ENCODE measurements at regions not wholly inside any gene's neighbourhood (a gene's known extent, or its start where the extent isn't known, plus 50 kb on each side); places are given as distances from the start of the nearest gene placed in this dataset.

DNA sequence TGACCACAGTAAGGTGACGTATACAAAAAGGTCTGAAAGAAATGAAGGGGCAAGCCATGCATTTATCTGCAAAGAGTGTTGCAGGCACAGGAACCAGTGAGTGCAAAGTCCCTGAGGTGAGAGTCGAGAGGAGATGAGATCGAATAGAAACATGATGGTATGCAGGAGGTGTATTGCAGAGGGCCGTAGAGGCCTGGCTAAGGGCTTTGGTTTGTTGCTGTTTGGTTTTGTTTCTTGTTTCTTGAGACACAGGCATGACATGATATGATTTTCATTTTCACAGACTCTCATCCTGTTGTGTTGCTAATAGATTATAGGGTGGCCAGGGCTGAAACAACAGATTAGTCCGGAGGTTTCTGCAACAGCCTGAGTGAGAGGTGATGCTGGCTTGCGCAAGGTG is 80.4 kb downstream of the HSPH1 start:
- no peak for DNase-seq (ENCODE audit: low read depth)

DNA sequence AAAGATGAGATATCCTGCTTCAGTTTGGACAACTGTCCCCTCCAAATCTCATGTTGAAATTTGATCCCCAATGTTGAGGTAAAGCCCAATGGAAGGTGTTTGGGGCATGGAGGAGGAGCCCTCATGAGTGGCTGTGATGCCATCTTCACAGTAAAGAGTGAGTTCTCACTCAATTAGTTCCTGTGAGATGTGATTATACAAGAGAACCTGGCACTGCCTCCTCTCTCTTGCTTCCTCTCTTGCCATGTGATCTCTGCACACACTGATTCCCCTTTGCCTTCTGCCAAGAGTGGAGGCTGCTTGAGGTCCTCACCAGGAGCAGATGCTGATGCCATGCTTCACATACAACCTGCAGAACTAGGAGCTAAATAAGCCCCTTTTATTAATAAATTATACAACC is 86.9 kb downstream of the HSPH1 start:
- no peak for DNase-seq (ENCODE audit: low read depth)

DNA sequence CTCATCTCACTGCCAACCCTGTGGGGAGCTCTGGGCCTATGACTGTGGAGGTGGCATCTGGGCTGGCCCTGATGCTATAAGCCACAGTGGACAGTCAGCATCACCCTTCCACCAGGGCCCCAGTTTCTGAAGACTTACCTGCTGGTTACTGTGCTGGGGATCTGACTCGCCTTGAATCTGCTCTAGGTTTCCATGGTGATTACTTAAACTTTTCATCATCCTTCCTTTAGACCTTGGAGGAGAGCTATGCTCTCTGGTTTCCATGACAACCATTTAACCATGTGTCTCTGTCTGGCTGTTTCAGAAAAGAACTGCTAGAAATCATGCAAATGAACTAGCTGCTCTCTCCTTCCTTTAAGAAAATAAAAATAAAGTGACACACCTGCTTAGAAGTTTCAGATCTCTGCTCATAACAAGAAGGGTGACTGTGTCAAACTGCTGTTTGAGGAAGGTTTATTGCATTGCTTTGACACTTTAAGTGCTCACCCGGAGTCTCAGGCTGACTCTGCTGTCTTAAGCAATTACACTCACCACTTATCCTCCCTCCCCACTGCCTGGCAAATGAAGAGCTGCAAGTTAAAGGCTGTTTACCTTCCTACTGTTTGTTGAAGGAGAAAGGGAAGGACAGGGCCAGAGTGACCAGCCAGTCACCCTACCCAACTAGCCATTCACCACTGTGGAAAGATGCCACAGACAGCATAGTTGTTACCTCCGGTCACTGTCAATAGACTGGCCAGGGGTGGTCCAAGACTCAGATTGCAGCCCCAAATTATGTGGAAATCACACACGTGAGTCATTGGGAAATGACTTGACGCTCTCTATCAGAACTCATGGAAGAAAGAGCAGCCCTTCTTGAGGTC is 87.6 kb downstream of the HSPH1 start:
- DNase-seq (ENCODE audit: low read depth) = no peak

DNA sequence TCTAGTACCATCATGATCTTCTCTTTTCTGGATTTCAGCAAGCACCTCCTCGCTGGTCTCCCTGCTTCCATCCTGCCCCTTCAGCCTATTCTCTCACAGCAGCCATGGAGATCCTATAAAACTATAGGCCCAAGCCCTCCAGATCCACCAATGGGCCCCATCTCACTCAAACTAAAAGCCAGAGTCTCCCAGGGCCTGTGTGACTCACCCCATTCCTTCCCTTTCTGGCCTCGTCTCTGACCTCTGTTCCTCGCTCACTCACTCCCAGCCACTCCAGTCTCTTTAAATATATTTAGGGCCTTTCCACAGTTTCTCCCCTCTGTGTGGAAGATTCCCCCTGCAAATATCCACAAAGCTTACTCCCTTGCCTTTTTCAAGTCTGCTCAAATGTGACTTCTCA is 89.7 kb downstream of the HSPH1 start:
- no peak for DNase-seq (ENCODE audit: low read depth)

DNA sequence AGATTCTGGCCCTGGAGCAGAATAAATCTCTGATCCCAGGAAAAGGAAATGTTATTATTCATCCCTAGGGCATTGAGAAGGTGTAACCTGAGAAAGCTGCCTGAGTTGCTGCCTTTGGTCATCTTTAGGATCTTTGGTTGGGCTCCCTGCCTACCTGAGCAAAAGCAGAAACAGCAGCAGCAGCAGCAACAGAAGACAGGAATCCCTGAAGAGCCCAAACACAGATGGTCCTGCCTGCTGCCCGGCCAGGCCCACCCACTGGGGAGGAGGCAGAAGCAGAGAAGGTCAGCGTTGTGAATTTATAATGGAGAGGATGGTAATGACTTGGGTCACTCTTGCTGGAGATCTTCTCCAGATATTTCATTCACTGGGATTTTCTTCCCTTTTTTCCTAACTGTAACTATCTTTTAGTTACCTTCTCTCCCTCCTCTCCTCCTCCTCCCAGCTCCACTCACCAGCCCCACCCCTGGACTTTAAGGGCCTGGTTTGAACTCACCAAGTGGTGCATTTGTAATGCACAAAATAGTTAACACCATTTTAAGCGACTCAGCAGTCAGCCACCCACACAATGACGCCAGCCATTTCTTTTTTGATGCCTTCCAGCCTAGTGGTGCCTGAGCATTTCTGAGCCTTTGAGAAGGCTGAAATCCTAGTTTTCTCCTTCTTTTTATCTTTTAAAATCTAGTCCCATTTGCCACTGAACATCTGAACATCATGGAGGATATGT is 91.7 kb downstream of the HSPH1 start:
- no peak for DNase-seq (ENCODE audit: low read depth)

DNA sequence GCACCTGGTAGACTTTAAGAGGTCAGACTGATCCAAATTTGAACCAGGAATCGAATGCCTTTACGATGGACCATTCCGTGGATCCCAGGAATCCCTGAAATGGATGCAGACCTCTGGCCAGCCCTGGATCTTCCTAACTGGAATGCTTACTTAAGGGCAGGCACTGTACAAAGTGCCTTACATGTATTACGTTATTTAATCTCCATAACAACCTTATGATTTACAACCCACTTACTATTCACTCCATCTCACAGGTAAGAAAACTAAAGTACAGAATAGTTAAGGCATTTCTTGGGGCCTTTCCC is 93.6 kb downstream of the HSPH1 start:
- DNase-seq (ENCODE audit: low read depth) = no peak

DNA sequence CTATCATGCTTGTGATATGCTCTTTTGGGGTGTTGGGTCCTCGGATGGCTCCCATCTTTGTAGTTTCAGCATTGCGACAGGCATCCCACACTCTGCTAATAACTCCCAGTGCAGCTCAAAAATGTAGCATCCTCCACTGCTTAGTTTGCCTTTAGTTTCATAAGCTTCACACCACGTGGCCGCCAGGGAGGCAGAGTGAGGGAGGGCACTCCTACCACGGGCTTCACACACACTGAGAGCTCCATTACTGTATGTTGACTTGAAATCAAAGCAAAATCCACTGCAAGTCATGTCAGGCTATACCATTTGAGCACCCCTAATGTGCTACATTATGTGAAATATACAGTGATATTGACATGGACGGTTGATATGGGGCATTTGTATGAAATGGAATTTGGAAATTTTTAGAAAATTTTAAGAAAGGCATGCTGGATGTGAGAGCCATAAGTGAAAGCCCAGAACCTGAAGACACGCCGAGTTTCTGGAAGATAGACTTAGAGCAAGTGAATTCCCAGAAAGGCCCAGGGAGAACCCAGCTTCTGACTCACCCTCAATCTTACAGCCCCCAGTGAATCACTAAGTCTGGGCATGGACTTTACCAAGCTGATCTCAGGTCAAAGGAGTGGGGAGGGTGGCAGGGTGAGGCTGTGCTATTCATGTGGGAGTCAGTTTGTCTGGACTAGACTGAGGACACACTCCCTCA is 94.1 kb downstream of the HSPH1 start:
- DNase-seq (ENCODE audit: low read depth) = no peak

DNA sequence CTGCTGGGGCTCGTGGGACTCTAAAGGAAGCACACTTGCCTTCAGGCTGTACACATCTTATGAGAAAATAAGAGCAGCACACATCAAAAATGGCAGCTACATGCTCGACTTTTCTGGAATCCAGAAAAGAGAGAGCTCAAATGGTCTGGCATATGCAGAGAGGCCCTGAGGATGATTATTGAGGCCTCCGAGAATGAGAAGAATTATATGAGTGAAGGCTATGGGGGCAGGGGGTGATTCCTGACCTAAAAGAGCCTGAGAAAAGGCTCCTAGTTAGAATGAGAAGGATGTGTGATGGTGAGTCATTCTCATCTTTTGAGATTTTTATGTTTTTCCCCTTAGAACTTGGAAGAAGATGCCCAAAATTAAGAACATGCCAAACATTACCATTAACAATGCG is 97.1 kb downstream of the HSPH1 start:
- no peak for DNase-seq (ENCODE audit: low read depth)

DNA sequence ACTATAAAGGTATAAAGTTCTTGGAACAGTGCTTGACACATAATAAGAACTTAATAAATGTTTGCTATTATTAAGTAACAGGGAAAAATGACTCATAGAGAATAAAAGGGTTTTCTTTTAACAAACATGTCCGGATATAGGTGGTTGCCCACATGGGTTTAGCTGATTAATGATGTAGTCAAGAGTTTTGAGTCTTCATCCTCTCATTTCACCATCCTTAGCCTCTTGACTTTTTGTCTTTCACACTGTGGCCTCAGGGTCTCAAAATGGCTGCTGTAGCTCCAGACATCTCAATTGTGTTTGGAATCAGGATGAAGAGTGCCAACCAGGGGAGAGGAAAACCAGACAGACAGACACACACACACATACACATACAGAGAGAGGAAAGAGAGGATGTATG is 97.9 kb downstream of the HSPH1 start:
- no peak for DNase-seq (ENCODE audit: low read depth)

DNA sequence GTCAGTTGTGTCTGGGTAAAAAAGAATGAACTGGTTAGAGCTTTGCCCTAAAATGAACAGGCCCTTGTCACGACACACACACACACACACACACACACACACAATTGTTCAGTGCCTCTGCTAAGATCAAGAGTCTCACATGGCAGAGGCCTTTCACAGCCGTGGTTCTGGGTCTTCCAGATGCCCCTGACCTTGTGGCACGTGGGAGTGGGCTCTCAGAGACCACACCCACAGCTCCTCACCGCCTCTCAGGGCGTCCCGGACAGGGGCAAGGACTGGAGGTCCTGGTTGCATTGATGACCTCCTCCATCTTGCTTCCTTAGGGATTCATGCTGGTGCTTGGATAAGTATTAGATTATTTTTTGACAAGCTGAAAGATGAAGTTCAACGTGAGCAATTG is 101.0 kb downstream of the HSPH1 start:
- DNase-seq (ENCODE audit: low read depth) = no peak

DNA sequence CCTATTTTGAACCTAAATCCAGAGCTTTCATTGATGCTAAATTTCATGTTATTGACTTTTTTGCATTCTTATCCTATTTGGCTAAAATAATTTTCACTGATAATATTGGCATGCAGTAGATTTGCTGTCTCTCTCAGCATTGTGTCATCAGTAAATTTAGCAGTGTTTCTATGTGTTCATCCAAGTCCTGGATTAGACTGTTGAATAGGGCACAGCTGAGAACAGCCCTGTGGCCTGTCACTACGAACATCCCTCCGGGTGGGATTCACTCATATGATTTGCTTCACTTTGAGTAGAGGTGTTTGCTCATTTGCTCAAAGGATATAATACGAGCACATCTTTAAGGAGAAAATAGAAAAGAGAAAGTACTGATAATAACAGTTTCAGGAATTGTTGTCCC is 101.5 kb downstream of the HSPH1 start:
- DNase-seq (ENCODE audit: low read depth) = no peak

DNA sequence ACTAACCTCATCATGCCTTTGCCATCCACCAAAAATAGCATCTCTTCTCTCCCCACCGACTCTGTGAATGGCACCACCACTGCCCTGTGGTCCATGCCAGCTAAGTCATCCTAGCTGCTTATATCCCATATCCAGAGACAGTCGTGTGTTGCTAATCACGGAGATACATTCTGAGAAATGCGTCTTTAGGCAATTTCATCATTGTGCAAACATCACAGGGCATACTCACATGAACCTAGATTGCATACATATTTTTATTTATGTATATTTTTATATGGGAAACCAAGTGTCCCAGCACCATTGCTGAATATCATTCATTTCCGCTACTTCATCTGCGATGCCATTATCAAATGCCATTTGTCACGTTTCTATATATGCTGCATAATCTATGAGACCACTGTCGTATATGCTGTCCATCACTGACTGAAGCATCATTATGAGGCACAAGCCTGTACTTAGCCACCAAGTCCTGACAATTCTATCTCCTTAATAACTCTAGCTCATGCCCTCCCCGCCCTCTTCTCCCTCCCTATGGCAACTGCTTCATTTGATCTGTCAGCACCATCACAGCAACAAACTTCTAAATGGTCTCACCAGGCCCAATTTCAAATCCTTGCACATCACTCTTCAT is 104.2 kb downstream of the HSPH1 start:
- no peak for DNase-seq (ENCODE audit: low read depth)

DNA sequence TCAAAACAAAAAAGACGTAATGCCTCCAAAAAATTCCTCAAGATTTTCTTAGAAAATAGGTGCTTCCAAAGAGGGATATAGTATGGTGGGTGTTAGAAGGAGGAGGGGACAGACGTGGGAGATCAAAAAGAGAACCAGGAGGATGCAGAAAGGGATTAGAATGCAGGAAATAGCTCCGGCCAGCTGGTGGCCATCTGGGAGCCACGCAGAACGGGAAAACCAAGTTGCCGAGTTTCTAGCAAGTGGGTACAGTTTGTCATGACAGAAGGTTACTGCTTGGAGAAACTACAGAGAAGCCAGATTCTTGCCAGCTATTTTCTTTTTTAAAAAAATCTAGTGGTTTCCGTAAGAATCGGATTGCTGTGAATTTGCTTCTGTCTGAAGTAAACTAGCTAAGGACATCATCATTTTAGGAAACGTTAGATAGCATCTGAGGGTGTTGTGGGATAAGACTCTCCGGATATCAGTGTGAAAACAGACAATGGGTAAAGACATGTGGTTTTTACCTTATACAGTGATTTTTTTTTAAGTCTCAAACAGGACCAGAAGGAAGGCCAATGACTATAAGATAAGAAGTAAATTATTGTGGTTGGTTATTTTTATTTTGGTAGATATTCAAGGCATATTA is 104.9 kb downstream of the HSPH1 start:
- peak; percentile 26 for DNase-seq (ENCODE audit: low read depth)

DNA sequence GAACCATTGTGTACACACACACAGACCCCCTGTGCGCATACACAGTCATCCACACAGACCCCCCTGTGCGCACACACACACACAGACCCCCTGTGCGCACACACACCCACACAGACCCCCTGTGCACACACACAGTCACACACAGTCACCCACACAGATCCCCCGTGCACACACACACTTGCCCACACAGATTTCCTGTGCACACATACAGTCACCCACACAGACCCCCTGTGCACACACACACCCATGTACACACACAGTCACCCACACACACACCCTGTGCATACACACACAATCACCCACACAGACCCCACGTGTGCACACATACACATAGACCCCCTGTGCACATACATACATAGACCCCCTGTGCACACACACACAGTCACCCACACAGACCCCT is 106.1 kb downstream of the HSPH1 start:
- no peak for DNase-seq (ENCODE audit: low read depth)

DNA sequence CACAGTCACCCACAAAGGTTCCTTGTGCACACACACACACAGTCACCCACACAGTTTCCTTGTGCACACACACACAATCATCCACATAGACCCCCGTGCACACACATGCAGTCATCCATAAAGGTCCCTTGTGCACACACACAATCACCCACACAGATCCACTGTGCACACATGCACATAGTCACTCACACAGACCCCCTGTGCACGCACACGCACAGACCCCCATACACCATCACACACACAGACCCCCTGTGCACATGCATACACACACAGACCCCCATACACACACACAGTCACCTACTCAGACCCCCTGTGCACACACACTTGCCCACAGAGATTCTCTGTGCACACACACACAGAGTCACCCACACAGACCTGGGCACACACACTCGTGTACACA is 107.1 kb downstream of the HSPH1 start:
- DNase-seq (ENCODE audit: low read depth) = no peak

DNA sequence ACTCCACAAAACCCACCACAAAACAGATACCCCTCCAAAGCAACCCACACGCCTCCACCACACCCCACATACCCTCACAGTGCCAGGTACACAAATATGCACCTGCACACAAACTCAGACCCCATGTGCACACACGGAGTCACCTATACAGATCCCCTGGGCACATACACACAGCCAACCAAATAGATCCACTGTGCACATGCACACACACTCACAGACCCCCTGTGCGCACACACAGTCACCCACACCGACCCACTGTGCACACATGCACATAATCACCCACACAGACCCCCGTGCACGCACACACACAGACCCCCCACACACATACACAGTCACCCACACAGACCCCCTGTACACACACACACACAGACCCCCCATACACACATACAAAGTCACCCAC is 107.8 kb downstream of the HSPH1 start:
- DNase-seq (ENCODE audit: low read depth) = no peak

DNA sequence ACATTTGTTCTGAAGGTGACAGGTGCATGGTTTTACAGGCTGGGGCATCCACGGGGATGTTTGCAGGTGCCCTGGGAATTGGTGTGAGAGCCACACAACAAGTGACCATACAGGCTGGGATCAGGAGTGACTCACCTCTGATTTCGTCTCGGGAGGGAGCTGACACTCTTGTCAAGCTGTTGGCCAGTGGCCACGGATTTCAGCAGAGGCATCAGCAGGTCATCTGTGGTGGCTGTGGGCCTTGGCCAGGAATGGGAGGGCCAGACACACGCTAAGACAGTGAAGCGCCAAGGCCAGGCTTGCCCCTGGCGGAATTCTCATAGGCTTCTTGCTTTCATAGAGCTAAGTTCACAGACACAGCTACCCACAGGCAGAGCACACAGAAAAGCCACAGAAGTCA is 108.6 kb downstream of the HSPH1 start:
- DNase-seq (ENCODE audit: low read depth) = peak; percentile 81

DNA sequence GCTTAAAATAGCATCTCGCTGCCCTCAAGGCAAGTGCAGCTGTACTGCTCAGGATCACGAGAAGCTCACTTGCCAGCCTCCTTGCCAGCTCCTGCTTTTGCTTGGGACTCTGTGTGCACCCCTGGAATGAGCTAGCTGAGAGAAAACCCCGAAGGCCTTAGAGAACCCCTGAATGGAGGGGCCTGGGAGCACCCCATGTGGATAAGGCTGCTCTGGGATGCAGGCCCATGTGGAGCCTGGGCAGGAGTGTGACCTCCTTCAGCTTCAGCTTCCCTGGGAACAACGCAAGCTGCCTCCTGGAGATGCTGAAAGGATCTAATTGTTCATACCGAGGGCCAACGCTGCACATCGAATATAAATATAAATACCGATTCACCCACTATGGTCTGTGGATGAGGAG is 109.2 kb downstream of the HSPH1 start:
- no peak for DNase-seq (ENCODE audit: low read depth)

DNA sequence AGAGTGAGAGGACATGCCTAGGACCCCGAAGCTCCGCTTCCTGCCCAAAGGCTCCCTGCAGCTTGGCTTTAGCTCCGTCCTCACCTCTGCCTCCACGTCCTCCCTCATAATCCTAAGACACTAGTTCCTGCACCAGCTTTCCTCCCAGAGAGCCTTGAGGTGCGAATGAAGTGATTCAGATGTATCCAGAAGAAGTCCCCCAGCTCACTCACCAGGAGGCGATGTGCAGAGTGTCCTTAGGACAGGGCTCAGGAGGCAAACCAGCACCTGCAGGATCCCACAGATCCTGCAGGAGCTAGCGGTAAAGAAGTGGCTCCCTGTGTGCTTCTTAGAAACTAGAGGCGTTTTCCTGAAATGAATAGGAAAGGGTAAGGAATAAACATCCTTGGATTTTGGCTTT is 109.7 kb downstream of the HSPH1 start:
- DNase-seq (ENCODE audit: low read depth) = no peak

DNA sequence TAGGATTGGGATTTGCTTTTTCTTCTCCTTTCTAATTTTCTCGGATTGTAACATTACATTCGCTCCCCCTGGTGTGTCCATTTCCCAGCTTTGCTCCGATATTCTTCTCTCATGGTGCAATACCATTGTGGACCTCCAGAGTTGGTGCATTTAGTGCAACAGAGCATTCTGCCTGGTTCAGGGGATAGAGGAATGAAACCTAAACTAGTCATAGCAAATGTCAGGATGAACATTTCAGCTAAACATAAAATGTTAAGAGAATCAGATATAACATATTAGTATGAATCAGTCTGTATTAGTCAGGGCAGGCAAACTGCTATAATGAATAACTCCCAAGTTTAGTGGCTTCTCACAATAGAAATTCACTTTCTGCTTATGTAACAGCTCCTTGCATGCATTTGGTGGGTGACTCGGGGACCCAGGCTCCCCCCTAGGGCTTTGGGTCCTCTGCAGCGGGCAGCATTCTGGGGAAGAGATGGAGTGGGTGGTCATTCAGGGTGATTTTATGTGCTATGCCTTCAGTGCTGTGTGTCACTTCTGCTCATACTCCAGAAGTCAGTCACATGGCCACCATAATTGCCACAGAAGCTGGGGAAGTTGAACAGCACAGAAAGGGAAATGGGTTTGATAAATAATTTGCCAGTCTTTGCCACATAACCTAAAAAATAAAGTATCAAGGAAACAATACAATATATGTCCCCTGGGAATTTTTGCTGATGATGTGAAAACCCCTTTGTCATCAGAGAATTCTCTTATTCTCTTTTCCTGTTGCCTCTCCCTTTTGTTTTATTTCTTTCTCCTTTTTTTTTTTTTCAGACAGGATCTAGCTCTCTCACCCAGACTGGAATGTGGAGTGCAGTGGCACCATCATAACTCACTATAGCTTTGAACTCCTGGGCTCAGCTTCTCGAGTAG is 111.0 kb downstream of the HSPH1 start:
- no peak for DNase-seq (ENCODE audit: low read depth)

All from myocyte (in vitro differentiated cells).